HG03066 (cell line): ENCODE measurements at regions not wholly inside any gene's neighbourhood (a gene's known extent, or its start where the extent isn't known, plus 50 kb on each side); places are given as distances from the start of the nearest gene placed in this dataset.
"Not testable (repeated sequence)": the region's sequence is repeated elsewhere in the genome, so short reads cannot be mapped to it uniquely, and the experiment has no call there.

ENCODE experiments used
- ATAC-seq: cut with Tn5 transposase; IDR thresholded peaks from one replicate; pipeline ENCODE4 v1.9.1; 2021; ENCODE audit warnings: low read depth; ENCODE audit not compliant: unreplicated experiment

GRCh38 chr16:88161623-88162275, 210.5 kb downstream of the BANP start:
- not testable (repeated sequence) for ATAC-seq

- ATAC-seq = not testable (repeated sequence)
Observed at GRCh38 chr16:88162778-88163177, 211.5 kb downstream of the BANP start.

GRCh38 chr16:88164196-88165039, 213.2 kb downstream of the BANP start:
- ATAC-seq = not testable (repeated sequence)

GRCh38 chr16:88165040-88165544, 213.9 kb downstream of the BANP start:
- not testable (repeated sequence) for ATAC-seq

GRCh38 chr16:88165683-88166082, 214.4 kb downstream of the BANP start:
- ATAC-seq = not testable (repeated sequence)

- ATAC-seq = not testable (repeated sequence)
Observed at GRCh38 chr16:88166209-88166773, 215.1 kb downstream of the BANP start.

GRCh38 chr16:88167798-88168556, 214.8 kb upstream of the ZNF469 start:
- ATAC-seq = not testable (repeated sequence)

- not testable (repeated sequence) for ATAC-seq
Observed at GRCh38 chr16:88168557-88168949, 214.2 kb upstream of the ZNF469 start.

GRCh38 chr16:88169136-88169830, 213.5 kb upstream of the ZNF469 start:
- not testable (repeated sequence) for ATAC-seq

- not testable (repeated sequence) for ATAC-seq
Observed at GRCh38 chr16:88169831-88170165, 213.0 kb upstream of the ZNF469 start.

GRCh38 chr16:88170528-88170991, 212.2 kb upstream of the ZNF469 start:
- ATAC-seq = no peak

- not testable (repeated sequence) for ATAC-seq
Observed at GRCh38 chr16:88171126-88171525, 211.6 kb upstream of the ZNF469 start.

GRCh38 chr16:88176184-88176583, 206.6 kb upstream of the ZNF469 start:
- not testable (repeated sequence) for ATAC-seq

GRCh38 chr16:88176591-88177180, 206.1 kb upstream of the ZNF469 start:
- not testable (repeated sequence) for ATAC-seq

- not testable (repeated sequence) for ATAC-seq
Observed at GRCh38 chr16:88178251-88178650, 204.5 kb upstream of the ZNF469 start.

GRCh38 chr16:88178896-88179295, 203.9 kb upstream of the ZNF469 start:
- not testable (repeated sequence) for ATAC-seq

GRCh38 chr16:88182967-88183881, 199.5 kb upstream of the ZNF469 start:
- ATAC-seq = not testable (repeated sequence)

- not testable (repeated sequence) for ATAC-seq
Observed at GRCh38 chr16:88184053-88184452, 198.7 kb upstream of the ZNF469 start.
